ENCODE measurements at regions not wholly inside any gene's neighbourhood (a gene's known extent, or its start where the extent isn't known, plus 50 kb on each side); places are given as distances from the start of the nearest gene placed in this dataset.

GRCh38 chr2:160837416-160837815 lies 322.8 kb upstream of the TANK start:
- TF ChIP-seq CTCF (IDR thresholded peaks at IDR 0.05), result no peak
- ATAC-seq (ENCODE audit: low FRiP score) (no peak), DNase-seq (ENCODE audit: low spot score) (no peak)

- no peak for TF ChIP-seq CTCF (IDR thresholded peaks at IDR 0.05)
- ATAC-seq (ENCODE audit: low FRiP score) (no peak), DNase-seq (ENCODE audit: low spot score) (no peak)
Measured at GRCh38 chr2:160838147-160838546, 322.1 kb upstream of the TANK start.

GRCh38 chr2:160838691-160839090 lies 321.5 kb upstream of the TANK start:
- no peak for ATAC-seq (ENCODE audit: low FRiP score)
- no peak for TF ChIP-seq CTCF (IDR thresholded peaks at IDR 0.05)
- DNase-seq (ENCODE audit: low spot score), result no peak

- DNase-seq (ENCODE audit: low spot score) (no peak), ATAC-seq (ENCODE audit: low FRiP score) (no peak)
- no peak for TF ChIP-seq CTCF (IDR thresholded peaks at IDR 0.05)
Measured at GRCh38 chr2:160842286-160842685, 317.9 kb upstream of the TANK start.

DNA sequence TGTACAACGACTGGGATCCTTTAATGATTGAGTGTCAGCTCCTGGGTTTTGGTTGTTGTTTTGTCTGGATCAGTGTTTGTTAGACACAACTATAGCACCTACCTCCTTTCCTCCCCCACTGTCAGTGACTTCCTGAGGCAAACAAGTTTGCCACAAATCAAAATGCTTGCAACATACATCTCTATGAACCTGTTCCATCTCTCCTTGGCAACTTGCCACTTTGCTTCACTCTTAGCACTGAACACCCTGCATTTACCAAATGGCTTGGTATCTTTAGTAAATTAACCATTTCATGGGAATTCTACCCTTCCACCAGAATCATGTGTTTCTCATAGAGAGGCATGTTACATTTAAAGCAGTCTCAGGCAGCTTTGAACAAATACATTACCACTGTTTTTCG lies 301.1 kb upstream of the TANK start:
- ATAC-seq (ENCODE audit: low FRiP score), result no peak
- TF ChIP-seq CTCF (IDR thresholded peaks at IDR 0.05), result no peak
- no peak for DNase-seq (ENCODE audit: low spot score)

DNA sequence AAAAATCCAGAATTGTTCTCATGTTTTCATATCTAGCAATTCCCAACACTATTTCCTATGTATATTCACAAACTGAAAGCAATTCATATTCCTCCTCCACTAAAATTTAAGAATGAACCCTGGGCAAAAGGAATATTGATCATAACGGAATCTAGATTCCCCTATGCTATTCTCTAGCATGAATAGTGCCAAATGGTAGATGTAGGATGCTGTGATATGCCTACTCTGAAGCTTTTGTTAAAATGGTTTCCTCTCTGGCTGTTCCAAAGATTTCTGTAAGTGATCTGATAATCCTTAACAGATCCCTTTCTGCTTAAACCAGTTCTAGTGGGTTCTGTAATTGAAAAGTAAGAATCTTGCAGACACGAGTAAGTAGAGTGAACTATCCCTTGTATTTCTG lies 298.0 kb upstream of the TANK start:
- ATAC-seq (ENCODE audit: low FRiP score) (no peak), DNase-seq (ENCODE audit: low spot score) (no peak)
- no peak for TF ChIP-seq CTCF (IDR thresholded peaks at IDR 0.05)

- DNase-seq (ENCODE audit: low spot score) (no peak), ATAC-seq (ENCODE audit: low FRiP score) (no peak)
- TF ChIP-seq CTCF (IDR thresholded peaks at IDR 0.05), result no peak
Measured at GRCh38 chr2:160868891-160869290, 291.3 kb upstream of the TANK start.

Data from omental fat pad (tissue), 3 donors.